ENCODE measurements at regions not wholly inside any gene's neighbourhood (a gene's known extent, or its start where the extent isn't known, plus 50 kb on each side); places are given as distances from the start of the nearest gene placed in this dataset.

GRCh38 chr6:81067057-81067456 lies 685.4 kb downstream of the TENT5A start:
- intact Hi-C loops (cut with DNase I), result no loop called here
- no peak overlapping the region for H3K4me3 ChIP-seq
- 51% methylated on average over 2 of the region's 2 CpGs for WGBS
- H3K36me3 ChIP-seq, result no peaks in the 10 kb centered on the region
- H3K4me1 ChIP-seq (replicated peaks), result no peaks in the 10 kb centered on the region
- no peak overlapping the region for H3K27ac ChIP-seq
- TF ChIP-seq, protein P1, sequence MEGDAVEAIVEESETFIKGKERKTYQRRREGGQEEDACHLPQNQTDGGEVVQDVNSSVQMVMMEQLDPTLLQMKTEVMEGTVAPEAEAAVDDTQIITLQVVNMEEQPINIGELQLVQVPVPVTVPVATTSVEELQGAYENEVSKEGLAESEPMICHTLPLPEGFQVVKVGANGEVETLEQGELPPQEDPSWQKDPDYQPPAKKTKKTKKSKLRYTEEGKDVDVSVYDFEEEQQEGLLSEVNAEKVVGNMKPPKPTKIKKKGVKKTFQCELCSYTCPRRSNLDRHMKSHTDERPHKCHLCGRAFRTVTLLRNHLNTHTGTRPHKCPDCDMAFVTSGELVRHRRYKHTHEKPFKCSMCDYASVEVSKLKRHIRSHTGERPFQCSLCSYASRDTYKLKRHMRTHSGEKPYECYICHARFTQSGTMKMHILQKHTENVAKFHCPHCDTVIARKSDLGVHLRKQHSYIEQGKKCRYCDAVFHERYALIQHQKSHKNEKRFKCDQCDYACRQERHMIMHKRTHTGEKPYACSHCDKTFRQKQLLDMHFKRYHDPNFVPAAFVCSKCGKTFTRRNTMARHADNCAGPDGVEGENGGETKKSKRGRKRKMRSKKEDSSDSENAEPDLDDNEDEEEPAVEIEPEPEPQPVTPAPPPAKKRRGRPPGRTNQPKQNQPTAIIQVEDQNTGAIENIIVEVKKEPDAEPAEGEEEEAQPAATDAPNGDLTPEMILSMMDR (IDR thresholded peaks at IDR 0.05), result no peak
- TF ChIP-seq POLR2AphosphoS5 (IDR thresholded peaks at IDR 0.05) (no peak), POLR2A (IDR thresholded peaks at IDR 0.05) (no peak)
- H3K9me3 ChIP-seq, result no peaks in the 10 kb centered on the region
- DNase-seq (ENCODE audit: low spot score), result no peak
- no peaks in the 10 kb centered on the region for H3K27me3 ChIP-seq (replicated peaks; ENCODE audit: insufficient read depth)

DNA sequence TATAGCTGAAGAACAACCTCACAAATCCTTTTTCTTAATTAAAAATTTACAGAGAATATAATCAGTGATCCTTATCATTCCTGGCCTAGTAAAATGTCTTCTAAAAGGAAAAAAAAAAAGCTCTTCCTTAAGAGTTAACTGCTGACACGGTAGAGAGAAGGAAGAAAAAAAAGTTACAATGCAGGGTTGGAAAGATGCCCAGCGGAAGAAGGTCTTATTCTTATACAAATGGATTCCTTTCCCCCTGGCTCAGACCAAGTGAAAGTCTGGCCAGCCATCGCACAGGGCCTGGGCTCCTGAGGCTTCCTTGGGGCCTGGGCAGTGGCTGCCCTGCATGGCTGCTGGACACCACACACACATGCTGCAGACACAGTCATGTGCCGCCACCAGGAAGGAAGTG lies 688.6 kb downstream of the TENT5A start:
- Histone ChIP-seq H3K9me3 (no peaks in the 10 kb centered on the region), H3K27me3 (replicated peaks; ENCODE audit: insufficient read depth) (no peaks in the 10 kb centered on the region), H3K4me3 (no peak overlapping the region), H3K4me1 (replicated peaks) (no peaks in the 10 kb centered on the region), H3K27ac (no peak overlapping the region), H3K36me3 (no peaks in the 10 kb centered on the region)
- intact Hi-C loops (cut with DNase I), result no loop called here
- TF ChIP-seq POLR2A (IDR thresholded peaks at IDR 0.05), result no peak
- TF ChIP-seq POLR2AphosphoS5 (IDR thresholded peaks at IDR 0.05), result no peak
- TF ChIP-seq, protein P1 (IDR thresholded peaks at IDR 0.05), result no peak
- no peak for DNase-seq (ENCODE audit: low spot score)
- WGBS, result 53% methylated on average over 4 of the region's 4 CpGs

DNA sequence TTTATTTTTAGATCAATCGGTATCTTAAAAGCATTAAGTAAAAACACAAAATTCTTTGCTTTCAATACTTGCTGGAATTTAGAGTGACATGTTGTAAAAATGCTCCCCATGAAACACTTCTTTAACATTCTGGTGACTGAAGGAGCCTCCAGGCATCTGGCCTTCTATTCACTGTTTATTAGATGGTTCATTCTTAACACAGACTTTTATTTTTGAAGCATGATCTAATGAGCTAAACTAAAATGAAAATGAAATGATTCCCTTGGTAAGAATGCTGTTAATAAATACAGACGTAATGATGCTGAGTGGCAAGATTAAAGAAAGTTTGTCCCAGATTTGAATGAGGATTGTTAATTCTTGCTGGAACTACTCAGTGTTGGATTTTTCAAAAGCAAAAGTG lies 698.4 kb downstream of the TENT5A start:
- no peak overlapping the region for H3K27ac ChIP-seq
- TF ChIP-seq, protein P1 (IDR thresholded peaks at IDR 0.05), result no peak
- TF ChIP-seq POLR2A (IDR thresholded peaks at IDR 0.05), result no peak
- no peak for TF ChIP-seq POLR2AphosphoS5 (IDR thresholded peaks at IDR 0.05)
- WGBS, result 41% methylated on average over 2 of the region's 2 CpGs
- DNase-seq (ENCODE audit: low spot score), result no peak
- H3K36me3 ChIP-seq, result no peaks in the 10 kb centered on the region
- no peaks in the 10 kb centered on the region for H3K4me1 ChIP-seq (replicated peaks)
- no peaks in the 10 kb centered on the region for H3K27me3 ChIP-seq (replicated peaks; ENCODE audit: insufficient read depth)
- intact Hi-C loops (cut with DNase I), result no loop called here
- H3K4me3 ChIP-seq, result no peak overlapping the region
- no peaks in the 10 kb centered on the region for H3K9me3 ChIP-seq

GRCh38 chr6:81051952-81052351 lies 700.5 kb downstream of the TENT5A start:
- intact Hi-C loops (cut with DNase I), result no loop called here
- H3K4me1 ChIP-seq (replicated peaks), result no peaks in the 10 kb centered on the region
- TF ChIP-seq, protein P1 (IDR thresholded peaks at IDR 0.05), result no peak
- no peak for TF ChIP-seq POLR2A (IDR thresholded peaks at IDR 0.05)
- TF ChIP-seq POLR2AphosphoS5 (IDR thresholded peaks at IDR 0.05), result no peak
- no peak overlapping the region for H3K4me3 ChIP-seq
- WGBS, result 72% methylated on average over 8 of the region's 8 CpGs
- no peak overlapping the region for H3K27ac ChIP-seq
- no peaks in the 10 kb centered on the region for H3K36me3 ChIP-seq
- H3K9me3 ChIP-seq, result no peaks in the 10 kb centered on the region
- H3K27me3 ChIP-seq (replicated peaks; ENCODE audit: insufficient read depth), result no peaks in the 10 kb centered on the region
- no peak for DNase-seq (ENCODE audit: low spot score)

GRCh38 chr6:81049425-81050042 lies 702.9 kb downstream of the TENT5A start:
- 49% methylated on average over 2 of the region's 2 CpGs for WGBS
- H3K27me3 ChIP-seq (replicated peaks; ENCODE audit: insufficient read depth), result no peaks in the 10 kb centered on the region
- DNase-seq (ENCODE audit: low spot score), result no peak
- no peak overlapping the region for H3K4me3 ChIP-seq
- H3K4me1 ChIP-seq (replicated peaks), result no peaks in the 10 kb centered on the region
- TF ChIP-seq, protein P1 (IDR thresholded peaks at IDR 0.05), result no peak
- TF ChIP-seq POLR2AphosphoS5 (IDR thresholded peaks at IDR 0.05) (no peak), POLR2A (IDR thresholded peaks at IDR 0.05) (no peak)
- intact Hi-C loops (cut with DNase I), result no loop called here
- H3K27ac ChIP-seq, result no peak overlapping the region
- H3K9me3 ChIP-seq, result no peaks in the 10 kb centered on the region
- H3K36me3 ChIP-seq, result no peaks in the 10 kb centered on the region

Measured in prostate gland (tissue), 2 donors.